ENCODE measurements at regions not wholly inside any gene's neighbourhood (a gene's known extent, or its start where the extent isn't known, plus 50 kb on each side); places are given as distances from the start of the nearest gene placed in this dataset.

GRCh38 chr1:80540596-80540995, 1260.1 kb upstream of the ADGRL2 start:
- TF ChIP-seq CBX8 (IDR thresholded peaks at IDR 0.05; ENCODE audit: borderline replicate concordance, low read depth, low read length) (no peak), EP300 (IDR thresholded peaks at IDR 0.05; ENCODE audit: borderline replicate concordance in 1 of 2, low read depth in 2 of 2, low read length in 2 of 2) (no peak), CTCF (IDR thresholded peaks at IDR 0.05; ENCODE audit: control extremely low read depth in 1 of 3, insufficient read depth in 1 of 3, low read depth in 1 of 3, low read length in 3 of 3) (no peak), POLR2A (IDR thresholded peaks at IDR 0.05; ENCODE audit: control extremely low read depth in 1 of 2, low read depth in 2 of 2, low read length in 2 of 2) (no peak), JUN (IDR thresholded peaks at IDR 0.05; ENCODE audit: low read depth, low read length) (no peak), CHD2 (IDR thresholded peaks at IDR 0.05; ENCODE audit: low read length) (no peak), SP2 (IDR thresholded peaks at IDR 0.05; ENCODE audit: low read length) (no peak), CEBPB (IDR thresholded peaks at IDR 0.05; ENCODE audit: low read depth, low read length) (no peak), POLR2AphosphoS5 (IDR thresholded peaks at IDR 0.05; ENCODE audit: low read depth, low read length) (no peak), YY1 (IDR thresholded peaks at IDR 0.05; ENCODE audit: low read depth, low read length) (no peak), BRCA1 (IDR thresholded peaks at IDR 0.05; ENCODE audit: low read depth, low read length) (no peak)

All from H1 (cell line).